ENCODE measurements at regions not wholly inside any gene's neighbourhood (a gene's known extent, or its start where the extent isn't known, plus 50 kb on each side); places are given as distances from the start of the nearest gene placed in this dataset.

GRCh38 chr9:2479056-2479565 is 142.5 kb upstream of the VLDLR start:
- no peak for TF ChIP-seq CTCF (IDR thresholded peaks at IDR 0.05)
- TF ChIP-seq ZFX (IDR thresholded peaks at IDR 0.05; ENCODE audit: borderline replicate concordance): no peak

Measured in 22Rv1 (cell line).